ENCODE measurements at regions not wholly inside any gene's neighbourhood (a gene's known extent, or its start where the extent isn't known, plus 50 kb on each side); places are given as distances from the start of the nearest gene placed in this dataset.

DNA sequence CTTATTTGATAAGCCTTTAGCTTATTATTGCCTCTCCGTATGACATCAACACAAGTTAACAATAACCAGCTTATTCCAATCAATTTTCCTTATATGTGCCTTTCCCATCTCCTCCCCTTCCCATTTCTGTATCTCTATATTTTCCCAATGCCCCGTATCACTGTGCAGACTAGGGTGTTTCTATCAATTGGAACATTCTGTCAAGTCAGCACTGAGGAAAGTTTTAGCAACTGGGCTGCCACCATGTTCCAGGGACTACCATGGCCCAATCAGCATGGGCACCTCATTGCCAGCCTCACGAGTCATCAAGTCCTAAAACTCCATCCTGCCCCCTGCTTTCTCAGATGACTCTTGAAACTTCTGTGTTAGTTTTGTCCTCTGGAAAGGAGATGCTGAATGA, 973.1 kb upstream of the CNTN5 start:
- Histone ChIP-seq H3K4me1 (ENCODE audit: insufficient read depth, low read length) (no peaks in the 10 kb centered on the region), H3K9me2 (replicated peaks; ENCODE audit: low read length) (no peaks in the 10 kb centered on the region), H3F3A (ENCODE audit: low read length, unreplicated experiment) (no peaks in the 10 kb centered on the region), H3K27ac (ENCODE audit: low read length) (no peak overlapping the region), H3K9me3 (ENCODE audit: low read length) (0 out of 2 replicates have a peak, but pooled peaks cover 2% of the 10 kb centered on the region), H3K4me3 (ENCODE audit: low read length) (no peak overlapping the region), H3K79me2 (ENCODE audit: low read length) (no peaks in the 10 kb centered on the region), H4K20me1 (ENCODE audit: low read length) (no peaks in the 10 kb centered on the region), H3K4me2 (ENCODE audit: low read length) (no peak overlapping the region), H3K36me3 (ENCODE audit: low read depth, low read length) (no peaks in the 10 kb centered on the region), H2AFZ (ENCODE audit: low read length) (no peak overlapping the region), H3K27me3 (ENCODE audit: low read length) (no peaks in the 10 kb centered on the region), H3K9ac (ENCODE audit: low read length) (no peak overlapping the region)
- DNase-seq, result no peak
- intact Hi-C loops (cut with micrococcal nuclease), result no loop called here
- ChIA-PET POLR2A (ENCODE audit: unreplicated experiment) (no interaction called here), CTCF (no interaction called here)
- TF ChIP-seq EZH2phosphoT487 (IDR thresholded peaks at IDR 0.05; ENCODE audit: borderline replicate concordance, low read length) (no peak), EZH2 (IDR thresholded peaks at IDR 0.05; ENCODE audit: low read length, unreplicated experiment) (no peak)
- TF ChIP-seq, protein P1, sequence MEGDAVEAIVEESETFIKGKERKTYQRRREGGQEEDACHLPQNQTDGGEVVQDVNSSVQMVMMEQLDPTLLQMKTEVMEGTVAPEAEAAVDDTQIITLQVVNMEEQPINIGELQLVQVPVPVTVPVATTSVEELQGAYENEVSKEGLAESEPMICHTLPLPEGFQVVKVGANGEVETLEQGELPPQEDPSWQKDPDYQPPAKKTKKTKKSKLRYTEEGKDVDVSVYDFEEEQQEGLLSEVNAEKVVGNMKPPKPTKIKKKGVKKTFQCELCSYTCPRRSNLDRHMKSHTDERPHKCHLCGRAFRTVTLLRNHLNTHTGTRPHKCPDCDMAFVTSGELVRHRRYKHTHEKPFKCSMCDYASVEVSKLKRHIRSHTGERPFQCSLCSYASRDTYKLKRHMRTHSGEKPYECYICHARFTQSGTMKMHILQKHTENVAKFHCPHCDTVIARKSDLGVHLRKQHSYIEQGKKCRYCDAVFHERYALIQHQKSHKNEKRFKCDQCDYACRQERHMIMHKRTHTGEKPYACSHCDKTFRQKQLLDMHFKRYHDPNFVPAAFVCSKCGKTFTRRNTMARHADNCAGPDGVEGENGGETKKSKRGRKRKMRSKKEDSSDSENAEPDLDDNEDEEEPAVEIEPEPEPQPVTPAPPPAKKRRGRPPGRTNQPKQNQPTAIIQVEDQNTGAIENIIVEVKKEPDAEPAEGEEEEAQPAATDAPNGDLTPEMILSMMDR (conservative IDR thresholded peaks at IDR 0.05; ENCODE audit: low read depth, low read length), result no peak
- no TSS peak for BruUV-seq (replicated peaks)
- no peak for ATAC-seq

GRCh38 chr11:98053851-98054250, 966.9 kb upstream of the CNTN5 start:
- H3K4me1 ChIP-seq (ENCODE audit: insufficient read depth, low read length), result no peaks in the 10 kb centered on the region
- no peaks in the 10 kb centered on the region for H3K79me2 ChIP-seq (ENCODE audit: low read length)
- H2AFZ ChIP-seq (ENCODE audit: low read length), result no peak overlapping the region
- TF ChIP-seq, protein P1 (conservative IDR thresholded peaks at IDR 0.05; ENCODE audit: low read depth, low read length), result no peak
- no peak for TF ChIP-seq EZH2phosphoT487 (IDR thresholded peaks at IDR 0.05; ENCODE audit: borderline replicate concordance, low read length)
- H3K4me3 ChIP-seq (ENCODE audit: low read length), result no peak overlapping the region
- H3K9me3 ChIP-seq (ENCODE audit: low read length), result no peaks in the 10 kb centered on the region
- intact Hi-C loops (cut with micrococcal nuclease), result no loop called here
- H3K36me3 ChIP-seq (ENCODE audit: low read depth, low read length), result no peaks in the 10 kb centered on the region
- BruUV-seq (replicated peaks), result no TSS peak
- H3F3A ChIP-seq (ENCODE audit: low read length, unreplicated experiment), result no peaks in the 10 kb centered on the region
- ATAC-seq, result no peak
- no peak overlapping the region for H3K4me2 ChIP-seq (ENCODE audit: low read length)
- ChIA-PET CTCF (no interaction called here), POLR2A (ENCODE audit: unreplicated experiment) (no interaction called here)
- no peak overlapping the region for H3K27ac ChIP-seq (ENCODE audit: low read length)
- H4K20me1 ChIP-seq (ENCODE audit: low read length), result no peaks in the 10 kb centered on the region
- no peak for DNase-seq
- H3K27me3 ChIP-seq (ENCODE audit: low read length), result no peaks in the 10 kb centered on the region
- no peak overlapping the region for H3K9ac ChIP-seq (ENCODE audit: low read length)
- H3K9me2 ChIP-seq (replicated peaks; ENCODE audit: low read length), result no peaks in the 10 kb centered on the region

GRCh38 chr11:98056945-98057344, 963.8 kb upstream of the CNTN5 start:
- no peak overlapping the region for H3K4me3 ChIP-seq (ENCODE audit: low read length)
- H3K27me3 ChIP-seq (ENCODE audit: low read length), result no peaks in the 10 kb centered on the region
- H3K4me2 ChIP-seq (ENCODE audit: low read length), result no peak overlapping the region
- intact Hi-C loops (cut with micrococcal nuclease), result no loop called here
- H3K36me3 ChIP-seq (ENCODE audit: low read depth, low read length), result no peaks in the 10 kb centered on the region
- TF ChIP-seq EZH2 (IDR thresholded peaks at IDR 0.05; ENCODE audit: low read length, unreplicated experiment) (no peak), EZH2phosphoT487 (IDR thresholded peaks at IDR 0.05; ENCODE audit: borderline replicate concordance, low read length) (no peak)
- TF ChIP-seq, protein P1 (conservative IDR thresholded peaks at IDR 0.05; ENCODE audit: low read depth, low read length), result no peak
- H3K79me2 ChIP-seq (ENCODE audit: low read length), result no peaks in the 10 kb centered on the region
- CTCF ChIA-PET, result no interaction called here
- no TSS peak for BruUV-seq (replicated peaks)
- H2AFZ ChIP-seq (ENCODE audit: low read length), result no peak overlapping the region
- H3K9me2 ChIP-seq (replicated peaks; ENCODE audit: low read length), result no peaks in the 10 kb centered on the region
- H3K9me3 ChIP-seq (ENCODE audit: low read length), result no peaks in the 10 kb centered on the region
- no peak overlapping the region for H3K27ac ChIP-seq (ENCODE audit: low read length)
- H4K20me1 ChIP-seq (ENCODE audit: low read length), result no peaks in the 10 kb centered on the region
- H3K9ac ChIP-seq (ENCODE audit: low read length), result no peak overlapping the region
- DNase-seq (no peak), ATAC-seq (no peak)
- no peaks in the 10 kb centered on the region for H3F3A ChIP-seq (ENCODE audit: low read length, unreplicated experiment)
- H3K4me1 ChIP-seq (ENCODE audit: insufficient read depth, low read length), result no peaks in the 10 kb centered on the region
- POLR2A ChIA-PET (ENCODE audit: unreplicated experiment), result no interaction called here
